HepG2 (cell line): ENCODE measurements at regions not wholly inside any gene's neighbourhood (a gene's known extent, or its start where the extent isn't known, plus 50 kb on each side); places are given as distances from the start of the nearest gene placed in this dataset.

ENCODE experiments used
- BATF2 ChIP-seq: sonication (generic); formaldehyde crosslinking; IDR thresholded peaks from 2 replicates; pipeline ENCODE4 v1.8.0; 2022; ENCODE audit warnings: mild to moderate bottlenecking, missing genetic modification reagents, moderate library complexity
- BRD4 ChIP-seq: sonication (generic); formaldehyde crosslinking; IDR thresholded peaks from 2 replicates; pipeline ENCODE4 v1.4.0; 2020; ENCODE audit warnings: missing genetic modification reagents
- HMG20A ChIP-seq: IDR thresholded peaks from 2 replicates; pipeline ENCODE4 v1.6.1; 2016; ENCODE audit warnings: borderline replicate concordance
- IKZF1 ChIP-seq: fragments of 450-650 bp; IDR thresholded peaks from 2 replicates; pipeline ENCODE4 v1.7.1; 2016
- KLF11 ChIP-seq: IDR thresholded peaks from 2 replicates; pipeline ENCODE4 v1.6.1; 2016; ENCODE audit warnings: missing compliant biosample characterization
- RBM22 ChIP-seq: fragments of 200-400 bp; formaldehyde crosslinking; optimal IDR thresholded peaks from 2 replicates; pipeline ENCODE3; 2017; ENCODE audit warnings: mild to moderate bottlenecking, low read length, moderate library complexity
- RBM39 ChIP-seq: fragments of 200-400 bp; formaldehyde crosslinking; IDR thresholded peaks from one replicate; pipeline ENCODE4 v1.6.1; 2018; ENCODE audit warnings: antibody characterized with exemption, mild to moderate bottlenecking, low read depth, low read length; ENCODE audit not compliant: poor library complexity, severe bottlenecking
- REXO4 ChIP-seq: sonication (generic); formaldehyde crosslinking; IDR thresholded peaks from 2 replicates; pipeline ENCODE4 v1.8.0; 2022; ENCODE audit warnings: missing genetic modification reagents, mild to moderate bottlenecking, borderline replicate concordance
- TBP ChIP-seq: sonication (generic); formaldehyde crosslinking; IDR thresholded peaks from 2 replicates; pipeline ENCODE4 v1.5.0; 2020; ENCODE audit warnings: missing genetic modification reagents
- ZBTB25 ChIP-seq: IDR thresholded peaks from 2 replicates; pipeline ENCODE4 v1.6.1; 2018; ENCODE audit warnings: missing genetic modification reagents
- ZBTB26 ChIP-seq: IDR thresholded peaks from 2 replicates; pipeline ENCODE4 v1.6.1; 2016; ENCODE audit warnings: missing compliant biosample characterization, missing genetic modification reagents, borderline replicate concordance
- ZEB1 ChIP-seq: IDR thresholded peaks from 2 replicates; pipeline ENCODE4 v1.6.1; 2012; ENCODE audit warnings: mild to moderate bottlenecking, low read depth, inconsistent platforms; ENCODE audit not compliant: insufficient replicate concordance
- ZFP41 ChIP-seq: sonication (generic); formaldehyde crosslinking; IDR thresholded peaks from 2 replicates; pipeline ENCODE4 v1.4.0; 2020; ENCODE audit warnings: mild to moderate bottlenecking, missing genetic modification reagents, borderline replicate concordance
- ZKSCAN1 ChIP-seq: fragments of 150-350 bp; IDR thresholded peaks from 2 replicates; pipeline ENCODE4 v1.6.1; 2014; ENCODE audit warnings: low read length
- ZNF234 ChIP-seq: sonication (generic); formaldehyde crosslinking; conservative IDR thresholded peaks from 2 replicates; pipeline ENCODE4 v1.5.1; 2020; ENCODE audit warnings: mild to moderate bottlenecking, missing genetic modification reagents
- ZNF83 ChIP-seq: sonication (generic); formaldehyde crosslinking; IDR thresholded peaks from 2 replicates; pipeline ENCODE4 v1.4.0; 2020; ENCODE audit warnings: missing genetic modification reagents, mild to moderate bottlenecking, borderline replicate concordance
- ZSCAN9 ChIP-seq: IDR thresholded peaks from 2 replicates; pipeline ENCODE4 v1.6.1; 2016; ENCODE audit warnings: borderline replicate concordance
- TF ChIP-seq, protein P1 (sequence below): sonication (generic); formaldehyde crosslinking; IDR thresholded peaks from 2 replicates; pipeline ENCODE4 v1.5.0; 2020; ENCODE audit warnings: mild to moderate bottlenecking, missing genetic modification reagents
- TF ChIP-seq, protein P2 (sequence below): sonication (generic); formaldehyde crosslinking; IDR thresholded peaks from 2 replicates; pipeline ENCODE4 v1.4.0; 2020; ENCODE audit warnings: missing genetic modification reagents
- TF ChIP-seq, protein P3 (sequence below): sonication (generic); formaldehyde crosslinking; IDR thresholded peaks from 2 replicates; pipeline ENCODE4 v1.5.0; 2020; ENCODE audit warnings: missing genetic modification reagents, mild to moderate bottlenecking, borderline replicate concordance

GRCh38 chr21:39020751-39021477, 162.3 kb downstream of the PSMG1 start (continued):
- TF ChIP-seq, protein P1, sequence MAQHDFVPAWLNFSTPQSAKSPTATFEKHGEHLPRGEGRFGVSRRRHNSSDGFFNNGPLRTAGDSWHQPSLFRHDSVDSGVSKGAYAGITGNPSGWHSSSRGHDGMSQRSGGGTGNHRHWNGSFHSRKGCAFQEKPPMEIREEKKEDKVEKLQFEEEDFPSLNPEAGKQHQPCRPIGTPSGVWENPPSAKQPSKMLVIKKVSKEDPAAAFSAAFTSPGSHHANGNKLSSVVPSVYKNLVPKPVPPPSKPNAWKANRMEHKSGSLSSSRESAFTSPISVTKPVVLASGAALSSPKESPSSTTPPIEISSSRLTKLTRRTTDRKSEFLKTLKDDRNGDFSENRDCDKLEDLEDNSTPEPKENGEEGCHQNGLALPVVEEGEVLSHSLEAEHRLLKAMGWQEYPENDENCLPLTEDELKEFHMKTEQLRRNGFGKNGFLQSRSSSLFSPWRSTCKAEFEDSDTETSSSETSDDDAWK (CRISPR knock-in tag) = no peak
- no peak for TF ChIP-seq ZNF83 (CRISPR knock-in tag)
- no peak for TF ChIP-seq RBM22
- no peak for TF ChIP-seq TBP (CRISPR knock-in tag)
- TF ChIP-seq ZKSCAN1 = no peak
- peak; percentile 54; the same call in 1 of the 2 replicates for TF ChIP-seq ZBTB26 (CRISPR knock-in tag)
- TF ChIP-seq, protein P2, sequence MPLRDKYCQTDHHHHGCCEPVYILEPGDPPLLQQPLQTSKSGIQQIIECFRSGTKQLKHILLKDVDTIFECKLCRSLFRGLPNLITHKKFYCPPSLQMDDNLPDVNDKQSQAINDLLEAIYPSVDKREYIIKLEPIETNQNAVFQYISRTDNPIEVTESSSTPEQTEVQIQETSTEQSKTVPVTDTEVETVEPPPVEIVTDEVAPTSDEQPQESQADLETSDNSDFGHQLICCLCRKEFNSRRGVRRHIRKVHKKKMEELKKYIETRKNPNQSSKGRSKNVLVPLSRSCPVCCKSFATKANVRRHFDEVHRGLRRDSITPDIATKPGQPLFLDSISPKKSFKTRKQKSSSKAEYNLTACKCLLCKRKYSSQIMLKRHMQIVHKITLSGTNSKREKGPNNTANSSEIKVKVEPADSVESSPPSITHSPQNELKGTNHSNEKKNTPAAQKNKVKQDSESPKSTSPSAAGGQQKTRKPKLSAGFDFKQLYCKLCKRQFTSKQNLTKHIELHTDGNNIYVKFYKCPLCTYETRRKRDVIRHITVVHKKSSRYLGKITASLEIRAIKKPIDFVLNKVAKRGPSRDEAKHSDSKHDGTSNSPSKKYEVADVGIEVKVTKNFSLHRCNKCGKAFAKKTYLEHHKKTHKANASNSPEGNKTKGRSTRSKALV (CRISPR knock-in tag) = no peak
- no peak for TF ChIP-seq IKZF1
- TF ChIP-seq ZFP41 (CRISPR knock-in tag) = no peak
- no peak for TF ChIP-seq ZEB1
- no peak for TF ChIP-seq REXO4 (CRISPR knock-in tag)
- TF ChIP-seq HMG20A (CRISPR knock-in tag) = peak; percentile 79; the same call in 1 of the 2 replicates
- no peak for TF ChIP-seq BRD4 (CRISPR knock-in tag)
- TF ChIP-seq BATF2 = no peak
- TF ChIP-seq, protein P3, sequence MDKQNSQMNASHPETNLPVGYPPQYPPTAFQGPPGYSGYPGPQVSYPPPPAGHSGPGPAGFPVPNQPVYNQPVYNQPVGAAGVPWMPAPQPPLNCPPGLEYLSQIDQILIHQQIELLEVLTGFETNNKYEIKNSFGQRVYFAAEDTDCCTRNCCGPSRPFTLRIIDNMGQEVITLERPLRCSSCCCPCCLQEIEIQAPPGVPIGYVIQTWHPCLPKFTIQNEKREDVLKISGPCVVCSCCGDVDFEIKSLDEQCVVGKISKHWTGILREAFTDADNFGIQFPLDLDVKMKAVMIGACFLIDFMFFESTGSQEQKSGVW (CRISPR knock-in tag) = no peak
- no peak for TF ChIP-seq RBM39
- no peak for TF ChIP-seq KLF11 (CRISPR knock-in tag)
- TF ChIP-seq ZNF234 (CRISPR knock-in tag) = no peak
- no peak for TF ChIP-seq ZBTB25 (CRISPR knock-in tag)
- no peak for TF ChIP-seq ZSCAN9 (CRISPR knock-in tag)
